ENCODE measurements at regions not wholly inside any gene's neighbourhood (a gene's known extent, or its start where the extent isn't known, plus 50 kb on each side); places are given as distances from the start of the nearest gene placed in this dataset.

DNA sequence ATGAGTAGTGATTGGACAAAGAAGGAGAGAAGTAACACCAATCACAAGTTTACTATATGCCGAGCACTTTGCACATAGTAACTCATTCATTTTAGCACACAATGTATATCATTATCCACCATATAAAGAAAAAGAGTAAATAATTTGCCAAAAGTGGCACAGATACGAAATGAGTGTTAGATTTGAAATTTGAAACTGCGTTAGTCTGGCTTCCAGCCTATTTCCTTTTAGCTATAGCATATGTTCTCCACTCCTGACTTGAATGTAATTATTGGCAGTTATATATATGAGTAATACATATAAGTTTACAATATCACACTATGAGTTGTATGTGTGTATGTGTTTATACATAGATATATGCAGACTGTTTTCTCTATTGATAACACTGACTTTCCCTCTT, 98.6 kb downstream of the NOL4 start:
- TF ChIP-seq, protein P1, sequence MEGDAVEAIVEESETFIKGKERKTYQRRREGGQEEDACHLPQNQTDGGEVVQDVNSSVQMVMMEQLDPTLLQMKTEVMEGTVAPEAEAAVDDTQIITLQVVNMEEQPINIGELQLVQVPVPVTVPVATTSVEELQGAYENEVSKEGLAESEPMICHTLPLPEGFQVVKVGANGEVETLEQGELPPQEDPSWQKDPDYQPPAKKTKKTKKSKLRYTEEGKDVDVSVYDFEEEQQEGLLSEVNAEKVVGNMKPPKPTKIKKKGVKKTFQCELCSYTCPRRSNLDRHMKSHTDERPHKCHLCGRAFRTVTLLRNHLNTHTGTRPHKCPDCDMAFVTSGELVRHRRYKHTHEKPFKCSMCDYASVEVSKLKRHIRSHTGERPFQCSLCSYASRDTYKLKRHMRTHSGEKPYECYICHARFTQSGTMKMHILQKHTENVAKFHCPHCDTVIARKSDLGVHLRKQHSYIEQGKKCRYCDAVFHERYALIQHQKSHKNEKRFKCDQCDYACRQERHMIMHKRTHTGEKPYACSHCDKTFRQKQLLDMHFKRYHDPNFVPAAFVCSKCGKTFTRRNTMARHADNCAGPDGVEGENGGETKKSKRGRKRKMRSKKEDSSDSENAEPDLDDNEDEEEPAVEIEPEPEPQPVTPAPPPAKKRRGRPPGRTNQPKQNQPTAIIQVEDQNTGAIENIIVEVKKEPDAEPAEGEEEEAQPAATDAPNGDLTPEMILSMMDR (IDR thresholded peaks at IDR 0.05): no peak
- TF ChIP-seq POLR2A (IDR thresholded peaks at IDR 0.05): no peak

All from ovary (tissue), 3 donors.